H9 (cell line): ENCODE measurements at regions not wholly inside any gene's neighbourhood (a gene's known extent, or its start where the extent isn't known, plus 50 kb on each side); places are given as distances from the start of the nearest gene placed in this dataset.

Experiments
- DNase-seq: peaks from one replicate; pipeline ENCODE4 v3.0.0-alpha.2; 2017
- H2AFZ ChIP-seq: one replicate; pipeline ENCODE4 v1.6.1; 2013; ENCODE audit warnings: mild to moderate bottlenecking, low read length, control low read depth, moderate library complexity
- H2AK5ac ChIP-seq: 2 replicates; pipeline ENCODE4 v1.6.1; 2013; ENCODE audit warnings: low read length, control low read depth, mixed read lengths; ENCODE audit not compliant: insufficient read length
- H2BK120ac ChIP-seq: one replicate; pipeline ENCODE4 v1.6.1; 2013; ENCODE audit warnings: low read depth, mild to moderate bottlenecking, low read length, control low read depth, inconsistent platforms; ENCODE audit not compliant: poor library complexity, severe bottlenecking
- H2BK12ac ChIP-seq: 2 replicates; pipeline ENCODE4 v1.6.1; 2013; ENCODE audit warnings: low read length, control low read depth, mixed read lengths, low read depth; ENCODE audit not compliant: insufficient read length
- H2BK15ac ChIP-seq: 2 replicates; pipeline ENCODE4 v1.6.1; 2013; ENCODE audit warnings: low read depth, low read length, control low read depth
- H2BK20ac ChIP-seq: one replicate; pipeline ENCODE4 v1.6.1; 2013; ENCODE audit warnings: low read depth, mild to moderate bottlenecking, low read length, control low read depth, inconsistent platforms; ENCODE audit not compliant: poor library complexity, severe bottlenecking
- H2BK5ac ChIP-seq: 2 replicates; pipeline ENCODE4 v1.6.1; 2013; ENCODE audit warnings: low read length, control low read depth, mixed read lengths; ENCODE audit not compliant: insufficient read length
- H3K14ac ChIP-seq: 2 replicates; pipeline ENCODE4 v1.6.1; 2013; ENCODE audit warnings: low read length, control low read depth; ENCODE audit not compliant: insufficient read depth
- H3K18ac ChIP-seq: 2 replicates; pipeline ENCODE4 v1.6.1; 2013; ENCODE audit warnings: low read depth, mild to moderate bottlenecking, mixed read lengths, low read length, control low read depth; ENCODE audit not compliant: insufficient read length
- H3K23ac ChIP-seq: 2 replicates; pipeline ENCODE4 v1.6.1; 2013; ENCODE audit warnings: low read length, control low read depth, mixed read lengths, low read depth; ENCODE audit not compliant: insufficient read length
- H3K23me2 ChIP-seq: 2 replicates; pipeline ENCODE4 v1.6.1; 2013; ENCODE audit warnings: low read depth, mild to moderate bottlenecking, mixed read lengths, low read length, control low read depth; ENCODE audit not compliant: insufficient read length, poor library complexity, severe bottlenecking
- H3K27ac ChIP-seq: 2 replicates; pipeline ENCODE4 v1.5.1; 2013; ENCODE audit warnings: low read length, control low read depth, mixed read lengths, low read depth; ENCODE audit not compliant: insufficient read length
- H3K27me3 ChIP-seq: 2 replicates; pipeline ENCODE4 v1.6.1; 2013; ENCODE audit warnings: low read length, control low read depth, inconsistent platforms; ENCODE audit not compliant: insufficient read depth
- H3K4ac ChIP-seq: 2 replicates; pipeline ENCODE4 v1.6.1; 2013; ENCODE audit warnings: low read depth, mild to moderate bottlenecking, control low read depth, inconsistent platforms, low read length, moderate library complexity
- H3K4me1 ChIP-seq: 2 replicates; pipeline ENCODE4 v1.6.1; 2013; ENCODE audit warnings: low read length, control low read depth, inconsistent platforms; ENCODE audit not compliant: insufficient read depth
- H3K4me2 ChIP-seq: 2 replicates; pipeline ENCODE4 v1.6.1; 2013; ENCODE audit warnings: low read length, control low read depth, mixed read lengths; ENCODE audit not compliant: insufficient read length, insufficient read depth
- H3K56ac ChIP-seq: 2 replicates; pipeline ENCODE4 v1.6.1; 2013; ENCODE audit warnings: low read depth, mild to moderate bottlenecking, mixed read lengths, low read length, control low read depth; ENCODE audit not compliant: insufficient read length
- H3K79me1 ChIP-seq: 2 replicates; pipeline ENCODE4 v1.6.1; 2013; ENCODE audit warnings: low read depth, mild to moderate bottlenecking, moderate library complexity, low read length, control low read depth, inconsistent platforms; ENCODE audit not compliant: insufficient read depth, poor library complexity, severe bottlenecking
- H3K79me2 ChIP-seq: 2 replicates; pipeline ENCODE4 v1.6.1; 2013; ENCODE audit warnings: low read length, control low read depth, inconsistent platforms; ENCODE audit not compliant: insufficient read depth
- H3K9ac ChIP-seq: 2 replicates; pipeline ENCODE4 v1.6.1; 2013; ENCODE audit warnings: low read length, control low read depth, mixed read lengths; ENCODE audit not compliant: insufficient read length; ENCODE audit errors: extremely low read depth
- H3K9me3 ChIP-seq: one replicate; pipeline ENCODE4 v1.6.1; 2013; ENCODE audit warnings: low read depth, low read length, inconsistent platforms; ENCODE audit not compliant: control insufficient read depth
- H3T11ph ChIP-seq: one replicate; pipeline ENCODE4 v1.6.1; 2013; ENCODE audit warnings: mild to moderate bottlenecking, low read length, control low read depth, inconsistent platforms
- H4K20me1 ChIP-seq: one replicate; pipeline ENCODE4 v1.6.1; 2013; ENCODE audit not compliant: control insufficient read depth, insufficient read length, insufficient read depth
- H4K5ac ChIP-seq: 2 replicates; pipeline ENCODE4 v1.6.1; 2013; ENCODE audit warnings: low read depth, mild to moderate bottlenecking, mixed read lengths, low read length, control low read depth; ENCODE audit not compliant: insufficient read length
- H4K8ac ChIP-seq: replicated peaks from 2 replicates; pipeline ENCODE4 v1.6.1; 2013; ENCODE audit warnings: low read length, control low read depth, mixed read lengths, low read depth; ENCODE audit not compliant: insufficient read length
- H4K91ac ChIP-seq: 2 replicates; pipeline ENCODE4 v1.6.1; 2013; ENCODE audit warnings: low read depth, mild to moderate bottlenecking, moderate library complexity, mixed read lengths, low read length, control low read depth; ENCODE audit not compliant: insufficient read length
- H3K27ac Mint-ChIP-seq, 3 experiments: 2 replicates in 2 of 3; 3 replicates in 1 of 3; pipeline ENCODE4 v1.8.0; 2020 to 2021; ENCODE audit warnings: mixed read lengths in 3 of 3, mild to moderate bottlenecking in 1 of 3, moderate library complexity in 1 of 3
- H3K27me3 Mint-ChIP-seq: 2 replicates; pipeline ENCODE4 v1.8.0; 2021; ENCODE audit warnings: low read depth, mild to moderate bottlenecking, moderate library complexity, mixed read lengths
- H3K36me3 Mint-ChIP-seq, 3 experiments: 2 replicates in 2 of 3; 3 replicates in 1 of 3; pipeline ENCODE4 v1.8.0; 2020 to 2021; ENCODE audit warnings: low read depth in 3 of 3, mixed read lengths in 3 of 3; ENCODE audit not compliant: insufficient read depth in 1 of 3
- H3K4me1 Mint-ChIP-seq, 2 experiments: 2 replicates each; pipeline ENCODE4 v1.8.0; 2020; ENCODE audit warnings: mixed read lengths in 2 of 2
- H3K4me3 Mint-ChIP-seq, 2 experiments: 2 replicates in 1 of 2; 3 replicates in 1 of 2; pipeline ENCODE4 v1.8.0; 2020 to 2021; ENCODE audit warnings: mild to moderate bottlenecking in 2 of 2, mixed read lengths in 2 of 2, moderate library complexity in 1 of 2
- H3K9me3 Mint-ChIP-seq, 2 experiments: 2 replicates in 1 of 2; 3 replicates in 1 of 2; pipeline ENCODE4 v1.8.0; 2020; ENCODE audit warnings: mild to moderate bottlenecking in 2 of 2, mixed read lengths in 2 of 2, moderate library complexity in 1 of 2
- CTCF ChIP-seq: fragments of 200-600 bp; sonication (generic); conservative IDR thresholded peaks from 3 replicates; pipeline ENCODE4 v1.8.0; 2021; ENCODE audit warnings: antibody characterized with exemption, mild to moderate bottlenecking
- WGBS: extraction: QIAGEN DNeasy Blood & Tissue Kit; methylation state at CpG from one replicate; pipeline ENCODE4 v1.1.7; 2013; ENCODE audit warnings: missing lambda C conversion rate, low lambda C conversion rate, mixed read lengths; ENCODE audit not compliant: insufficient read length; ENCODE audit errors: extremely low coverage; 5-methylcytosine and 5-hydroxymethylcytosine counted together

GRCh38 chr5:171531638-171532037, 112.2 kb downstream of the FGF18 start:
- Mint-ChIP-seq H3K36me3 (no peaks in the 10 kb centered on the region), H3K4me1 (peaks cover 26 to 31% of the 10 kb centered on the region in 2 experiments), H3K4me3 (no peak overlapping the region), H3K27ac (no peak overlapping the region; a peak in 1 of 7 replicates), H3K9me3 (no peaks in the 10 kb centered on the region), H3K27me3 (no peaks in the 10 kb centered on the region; the same call in 1 of the 2 replicates)
- Histone ChIP-seq H4K20me1 (no peaks in the 10 kb centered on the region), H3K4me1 (peaks cover 16% of the 10 kb centered on the region; the same call in 1 of the 2 replicates), H3K27me3 (no peaks in the 10 kb centered on the region), H3K56ac (no peak overlapping the region), H3K23me2 (no peaks in the 10 kb centered on the region), H4K5ac (no peak overlapping the region), H3K27ac (no peak overlapping the region), H3K9me3 (no peaks in the 10 kb centered on the region), H3K18ac (no peak overlapping the region), H2AFZ (no peak overlapping the region), H2AK5ac (no peak overlapping the region), H3K14ac (no peak overlapping the region), H3K4ac (no peak overlapping the region), H2BK5ac (no peak overlapping the region), H2BK20ac (no peak overlapping the region), H3T11ph (no peak overlapping the region), H3K9ac (no peak overlapping the region), H4K91ac (no peak overlapping the region), H2BK120ac (no peak overlapping the region), H3K79me1 (no peaks in the 10 kb centered on the region), H2BK12ac (no peak overlapping the region), H3K23ac (no peak overlapping the region), H3K4me2 (no peak overlapping the region), H2BK15ac (no peak overlapping the region), H3K79me2 (no peaks in the 10 kb centered on the region), H4K8ac (no peak overlapping the region)
- no CpG with 5 or more reads among the region's 3 CpGs for WGBS
- TF ChIP-seq CTCF = no peak
- DNase-seq = no peak
